Liver (tissue), 8 donors: ENCODE measurements at regions not wholly inside any gene's neighbourhood (a gene's known extent, or its start where the extent isn't known, plus 50 kb on each side); places are given as distances from the start of the nearest gene placed in this dataset.
"Not testable (repeated sequence)": the region's sequence is repeated elsewhere in the genome, so short reads cannot be mapped to it uniquely, and the experiment has no call there.

ENCODE experiments used
- DNase-seq: peaks from one replicate; pipeline ENCODE4 v3.0.0-alpha.2; 2017; ENCODE audit warnings: low spot score
- H3K27ac ChIP-seq, 2 donors: one replicate each; pipeline ENCODE4 v1.7.0; 2013; ENCODE audit warnings: inconsistent platforms in 2 of 2, low read length in 2 of 2, control low read depth in 1 of 2, low read depth in 1 of 2, mild to moderate bottlenecking in 1 of 2
- H3K27me3 ChIP-seq, 4 donors: one replicate each; pipeline versions ENCODE4 v1.6.1 to v1.7.0; 2013; ENCODE audit warnings: low read length in 3 of 4, inconsistent platforms in 1 of 4, mild to moderate bottlenecking in 1 of 4, moderate library complexity in 1 of 4; ENCODE audit not compliant: control insufficient read depth in 4 of 4, insufficient read depth in 4 of 4
- H3K36me3 ChIP-seq, 4 donors: one replicate each; pipeline versions ENCODE4 v1.6.1 to v1.7.0; 2013; ENCODE audit warnings: low read length in 3 of 4, mild to moderate bottlenecking in 3 of 4, low read depth in 1 of 4, moderate library complexity in 1 of 4; ENCODE audit not compliant: control insufficient read depth in 4 of 4, insufficient read depth in 3 of 4
- H3K4me1 ChIP-seq, 4 donors: one replicate each; pipeline versions ENCODE4 v1.6.1 to v1.7.0; 2013; ENCODE audit warnings: low read length in 3 of 4, mild to moderate bottlenecking in 3 of 4, moderate library complexity in 1 of 4; ENCODE audit not compliant: control insufficient read depth in 4 of 4, insufficient read depth in 4 of 4
- H3K4me3 ChIP-seq, 3 donors: one replicate each; pipeline versions ENCODE4 v1.6.1 to v1.7.0; 2013; ENCODE audit warnings: low read length in 3 of 3, control low read depth in 1 of 3, low read depth in 1 of 3, mild to moderate bottlenecking in 1 of 3
- H3K9ac ChIP-seq, 2 donors: one replicate each; pipeline ENCODE4 v1.7.0; 2013; ENCODE audit warnings: low read length in 2 of 2, mild to moderate bottlenecking in 2 of 2, moderate library complexity in 2 of 2, control low read depth in 1 of 2, low read depth in 1 of 2
- H3K9me3 ChIP-seq, 4 donors: one replicate each; pipeline versions ENCODE4 v1.6.1 to v1.7.0; 2013; ENCODE audit warnings: low read length in 3 of 4; ENCODE audit not compliant: control insufficient read depth in 4 of 4
- ATF3 ChIP-seq: IDR thresholded peaks from 2 replicates; pipeline ENCODE4 v1.6.1; 2016; ENCODE audit warnings: antibody characterized with exemption
- CTCF ChIP-seq: fragments of 150-350 bp; IDR thresholded peaks from 2 replicates; pipeline ENCODE4 v1.5.1; 2017; ENCODE audit warnings: improper control_type of control experiment, low read depth, low read length; ENCODE audit not compliant: missing input control
- EGR1 ChIP-seq, 2 donors: IDR thresholded peaks; 2 replicates each; pipeline ENCODE4 v1.6.1; 2016 to 2018; ENCODE audit warnings: antibody characterized with exemption in 2 of 2, low read depth in 2 of 2
- FOXA1 ChIP-seq: IDR thresholded peaks from 2 replicates; pipeline ENCODE4 v1.6.1; 2016; ENCODE audit warnings: antibody characterized with exemption
- FOXA2 ChIP-seq: IDR thresholded peaks from 2 replicates; pipeline ENCODE4 v1.6.1; 2016; ENCODE audit warnings: antibody characterized with exemption
- GABPA ChIP-seq, 2 donors: IDR thresholded peaks in 1 of 2; conservative IDR thresholded peaks in 1 of 2; 2 replicates each; pipeline ENCODE4 v1.6.1; 2016; ENCODE audit warnings: antibody characterized with exemption in 2 of 2, mild to moderate bottlenecking in 1 of 2, moderate library complexity in 1 of 2
- HNF4A ChIP-seq, 2 donors: conservative IDR thresholded peaks; 2 replicates each; pipeline ENCODE4 v1.6.1; 2016; ENCODE audit warnings: antibody characterized with exemption in 2 of 2, mild to moderate bottlenecking in 2 of 2
- HNF4G ChIP-seq: IDR thresholded peaks from 2 replicates; pipeline ENCODE4 v1.6.1; 2016; ENCODE audit warnings: antibody characterized with exemption
- JUND ChIP-seq, 2 donors: IDR thresholded peaks; 2 replicates each; pipeline ENCODE4 v1.6.1; 2016; ENCODE audit warnings: antibody characterized with exemption in 2 of 2
- MAX ChIP-seq: IDR thresholded peaks from 2 replicates; pipeline ENCODE4 v1.6.1; 2016; ENCODE audit warnings: antibody characterized with exemption
- NR2F2 ChIP-seq: IDR thresholded peaks from 2 replicates; pipeline ENCODE4 v1.6.1; 2016; ENCODE audit warnings: antibody characterized with exemption
- RAD21 ChIP-seq, 2 donors: IDR thresholded peaks; 2 replicates each; pipeline ENCODE4 v1.6.1; 2016; ENCODE audit warnings: antibody characterized with exemption in 2 of 2, mild to moderate bottlenecking in 2 of 2
- REST ChIP-seq: IDR thresholded peaks from 2 replicates; pipeline ENCODE4 v1.6.1; 2016; ENCODE audit warnings: antibody characterized with exemption, mild to moderate bottlenecking
- RXRA ChIP-seq, 2 donors: IDR thresholded peaks; 2 replicates each; pipeline ENCODE4 v1.6.1; 2017 to 2018; ENCODE audit warnings: antibody characterized with exemption in 2 of 2, mild to moderate bottlenecking in 1 of 2
- SP1 ChIP-seq: IDR thresholded peaks from 2 replicates; pipeline ENCODE4 v1.6.1; 2018; ENCODE audit warnings: antibody characterized with exemption, mild to moderate bottlenecking
- TAF1 ChIP-seq: conservative IDR thresholded peaks from 2 replicates; pipeline ENCODE4 v1.6.1; 2016; ENCODE audit warnings: antibody characterized with exemption, mild to moderate bottlenecking
- YY1 ChIP-seq: IDR thresholded peaks from 2 replicates; pipeline ENCODE4 v1.6.1; 2016; ENCODE audit warnings: antibody characterized with exemption, mild to moderate bottlenecking
- ZBTB33 ChIP-seq: IDR thresholded peaks from 2 replicates; pipeline ENCODE4 v1.6.1; 2016; ENCODE audit warnings: antibody characterized with exemption
- WGBS: extraction: QIAGEN DNeasy Blood & Tissue Kit; methylation state at CpG from one replicate; pipeline ENCODE4 v1.1.7; 2013; 5-methylcytosine and 5-hydroxymethylcytosine counted together
- donor health status: healthy.
- donor health status: healthy.
- donor health status: healthy.
- donor health status: healthy.
- donor health status: healthy.

GRCh38 chr2:75431276-75431675 lies 129.5 kb downstream of the EVA1A start:
- Histone ChIP-seq H3K9ac (no peak overlapping the region), H3K4me3 (no peak overlapping the region), H3K9me3 (no peaks in the 10 kb centered on the region), H3K4me1 (no peaks in the 10 kb centered on the region), H3K36me3 (no peaks in the 10 kb centered on the region), H3K27me3 (no peaks in the 10 kb centered on the region), H3K27ac (no peak overlapping the region)
- TF ChIP-seq RAD21 (IDR thresholded peaks at IDR 0.05) (no peak), SP1 (no peak), REST (no peak), ATF3 (no peak), JUND (IDR thresholded peaks at IDR 0.05) (no peak), EGR1 (IDR thresholded peaks at IDR 0.05; ENCODE audit: low read depth in 2 of 2) (no peak), CTCF (no peak), NR2F2 (no peak), RXRA (IDR thresholded peaks at IDR 0.05) (no peak), GABPA (IDR thresholded peaks at IDR 0.05 in 1 of 2, conservative IDR thresholded peaks at IDR 0.05 in 1 of 2) (no peak), FOXA2 (no peak), HNF4G (no peak), ZBTB33 (no peak), MAX (no peak), TAF1 (no peak), YY1 (no peak), HNF4A (conservative IDR thresholded peaks at IDR 0.05) (no peak), FOXA1 (no peak)
- 95% methylated on average over 1 of the region's 1 CpG for WGBS
- no peak for DNase-seq

- H3K9ac ChIP-seq = not testable (repeated sequence)
Measured at GRCh38 chr2:75430449-75430848, 130.3 kb downstream of the EVA1A start.

More at GRCh38 chr2:75430449-75430848, 130.3 kb downstream of the EVA1A start:
- not testable (repeated sequence) for H3K27ac ChIP-seq, H3K36me3 ChIP-seq, H3K27me3 ChIP-seq, H3K9me3 ChIP-seq, H3K4me3 ChIP-seq, H3K4me1 ChIP-seq, DNase-seq
- 77% methylated on average over 4 of the region's 4 CpGs for WGBS
